GM18907 (cell line): ENCODE measurements at regions not wholly inside any gene's neighbourhood (a gene's known extent, or its start where the extent isn't known, plus 50 kb on each side); places are given as distances from the start of the nearest gene placed in this dataset.

Experiments
- ATAC-seq: cut with Tn5 transposase; IDR thresholded peaks from one replicate; pipeline ENCODE4 v1.9.1; 2021; ENCODE audit warnings: mild to moderate bottlenecking, moderate library complexity; ENCODE audit not compliant: unreplicated experiment

DNA sequence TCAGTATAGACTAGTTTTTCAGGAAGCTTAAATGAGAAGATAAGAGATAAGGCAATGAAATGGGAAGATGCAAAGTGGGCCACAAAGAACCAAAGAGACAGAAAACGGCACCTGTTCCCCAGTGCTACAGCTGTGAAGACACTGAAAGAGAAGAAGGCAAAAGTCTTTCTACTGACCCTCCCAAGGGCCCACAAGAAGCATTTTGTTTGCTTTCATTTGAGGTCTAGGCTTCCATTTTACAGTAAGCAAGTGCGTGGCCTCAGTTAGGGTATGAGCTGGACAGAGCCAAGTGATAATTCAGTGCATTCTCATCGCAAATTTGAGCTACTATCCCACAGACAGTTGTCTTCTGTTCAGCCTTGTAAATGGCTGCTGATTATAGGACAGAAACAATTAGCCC lies 53.4 kb upstream of the STK17B start:
- ATAC-seq, result no peak

DNA sequence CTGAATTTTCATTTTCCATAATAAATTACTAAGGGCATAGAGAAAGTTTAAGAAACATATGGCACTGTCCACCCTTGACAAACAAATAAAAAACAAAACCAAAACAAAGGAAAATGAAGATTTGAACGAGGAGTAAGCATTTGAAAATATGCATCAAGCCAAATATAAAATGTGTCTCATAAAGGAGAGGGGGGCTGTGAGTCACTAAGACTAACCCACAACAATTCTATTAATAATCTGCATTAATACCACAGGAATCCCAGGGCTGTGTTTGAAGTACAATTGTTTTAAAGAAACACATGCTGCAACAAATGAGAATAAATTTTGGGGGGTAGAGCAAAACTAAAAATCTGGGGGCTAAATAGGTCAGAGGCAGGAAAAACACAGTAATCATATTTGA lies 53.8 kb upstream of the STK17B start:
- ATAC-seq, result no peak

DNA sequence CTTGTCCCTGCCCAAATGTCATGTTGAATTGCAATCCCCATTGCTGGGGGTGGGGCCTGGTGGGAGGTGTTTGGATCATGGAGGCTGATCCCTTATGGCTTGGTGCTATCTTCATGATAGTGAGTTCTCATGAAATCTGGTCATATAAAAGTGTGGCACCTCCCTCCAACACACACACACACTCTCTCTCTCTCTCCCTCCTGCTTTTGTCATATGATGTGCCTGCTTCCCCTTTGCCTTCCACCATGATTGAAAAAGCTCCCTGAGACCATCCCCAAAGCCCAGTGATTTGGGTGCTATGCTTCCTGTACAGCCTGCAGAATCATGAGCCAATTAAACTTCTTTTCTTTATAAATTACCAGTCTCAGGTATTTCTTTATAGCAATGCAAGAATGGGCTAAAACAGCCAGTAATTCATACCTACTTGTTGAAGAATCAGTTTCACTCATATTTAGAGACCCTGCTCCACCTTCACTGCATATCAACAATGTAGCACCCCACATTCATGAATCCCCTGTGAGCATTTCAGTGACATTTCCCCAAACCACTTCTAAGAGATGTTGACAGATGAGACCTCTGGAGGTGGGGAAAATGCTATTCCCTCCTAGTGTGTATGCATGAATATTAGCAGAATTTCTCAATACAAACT lies 54.8 kb upstream of the STK17B start:
- no peak for ATAC-seq

DNA sequence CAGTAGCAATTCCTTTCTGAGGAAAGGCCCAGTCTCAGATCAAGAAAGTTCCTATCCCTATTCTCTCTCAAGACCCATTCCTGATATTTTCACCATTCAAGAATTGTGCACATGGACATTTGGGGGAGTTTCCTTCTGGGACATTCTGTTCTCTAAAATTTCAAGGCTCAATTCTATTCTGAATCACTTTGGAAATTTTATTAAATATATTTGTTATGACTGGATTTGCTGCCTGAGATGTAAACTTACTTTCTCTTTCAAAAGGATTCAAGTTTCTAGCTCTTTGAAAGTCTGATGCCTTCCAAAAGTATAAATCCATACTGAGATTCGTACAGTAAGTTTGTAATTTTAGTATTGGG lies 55.3 kb upstream of the STK17B start:
- no peak for ATAC-seq

DNA sequence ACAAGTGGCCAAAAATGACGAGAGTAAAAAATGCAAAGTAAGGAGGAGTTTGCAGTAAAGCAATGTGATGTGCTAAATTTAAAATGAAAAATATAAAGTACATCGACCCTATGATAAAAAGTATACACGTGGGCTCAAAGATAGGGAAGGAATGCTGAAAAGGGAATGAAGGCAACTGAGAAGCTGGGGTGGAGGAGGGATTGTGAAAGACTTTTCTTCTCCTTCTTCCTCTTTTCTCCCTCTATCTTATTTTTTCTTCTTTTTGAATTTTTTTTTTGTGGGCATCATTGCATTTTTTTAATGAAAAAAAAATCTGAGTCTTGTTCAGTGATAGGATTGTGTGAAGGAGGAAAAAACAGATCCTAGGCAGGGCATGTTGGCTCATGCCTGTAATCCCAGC lies 57.6 kb upstream of the STK17B start:
- no peak for ATAC-seq

DNA sequence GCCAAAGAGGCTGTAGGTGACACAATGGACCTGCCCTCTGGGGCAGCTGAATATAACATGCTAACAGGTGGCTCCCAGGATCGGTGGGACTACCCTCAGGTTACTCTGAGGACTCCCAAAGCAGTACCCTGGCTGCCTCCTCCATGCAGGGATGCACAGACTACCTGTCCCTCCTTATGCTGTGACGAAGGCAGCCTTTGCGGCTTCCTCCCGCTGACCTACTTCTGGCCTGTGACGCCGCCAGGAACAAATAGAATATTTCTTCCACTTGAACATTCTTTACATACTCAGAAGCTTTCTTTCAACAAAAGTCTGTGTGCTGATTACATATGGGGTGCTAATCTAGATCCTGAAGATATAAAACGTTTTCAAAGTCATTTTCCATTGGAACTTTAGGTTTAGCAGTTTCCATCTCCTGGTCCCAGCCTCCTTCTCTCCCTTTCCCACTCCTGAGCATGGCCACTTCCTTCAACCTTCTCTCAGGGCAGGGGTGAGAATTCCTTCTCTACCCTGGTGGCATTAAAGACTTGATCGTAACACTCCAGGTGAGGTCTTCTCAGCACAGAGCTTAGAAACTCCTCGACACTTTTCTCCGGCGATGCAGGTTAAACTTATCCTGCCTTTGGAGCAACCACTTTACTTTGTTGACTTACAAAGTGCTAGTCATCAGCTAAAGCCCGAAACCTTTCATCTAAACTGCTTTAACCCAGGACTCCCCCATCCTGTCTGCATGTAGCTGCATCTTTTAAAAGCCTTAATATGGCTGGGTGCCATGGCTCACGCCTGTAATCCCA lies 58.9 kb upstream of the STK17B start:
- ATAC-seq, result no peak

DNA sequence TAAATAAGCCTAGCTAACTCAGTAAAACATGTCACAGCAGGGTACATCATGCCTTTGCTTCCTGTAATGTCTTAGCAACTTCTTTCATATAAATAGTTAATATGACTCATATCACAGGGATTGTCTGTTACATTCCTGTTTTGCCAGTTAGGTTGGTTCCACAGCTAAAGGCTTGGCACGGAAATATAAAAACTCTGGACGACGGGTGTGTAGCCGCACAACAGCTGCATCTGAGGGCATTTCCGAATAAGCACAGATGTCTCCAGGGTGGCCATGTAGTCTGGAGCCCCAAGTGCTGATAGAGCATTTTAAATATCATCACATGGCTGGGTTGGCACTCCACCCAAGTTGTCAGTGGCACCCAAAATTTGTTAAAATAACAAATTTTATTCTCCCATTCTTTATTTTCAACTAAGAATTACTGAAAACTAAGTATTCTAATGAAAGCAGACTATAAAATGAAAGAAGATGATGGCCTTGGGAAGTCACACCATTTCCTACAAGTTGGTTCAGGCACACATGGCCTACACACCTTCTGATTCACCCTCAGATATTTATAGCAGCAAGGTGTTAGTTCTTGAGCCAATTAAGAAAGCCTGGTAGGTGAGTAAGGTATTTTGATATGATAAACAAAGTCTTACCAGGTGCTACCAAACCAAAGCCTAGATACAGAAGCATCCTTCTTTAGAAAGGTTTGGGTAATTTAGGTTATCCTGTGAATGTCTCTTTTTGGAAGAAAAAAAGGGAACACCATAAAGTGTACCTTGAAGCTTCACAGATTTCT lies 61.8 kb upstream of the STK17B start:
- peak; percentile 19 for ATAC-seq

DNA sequence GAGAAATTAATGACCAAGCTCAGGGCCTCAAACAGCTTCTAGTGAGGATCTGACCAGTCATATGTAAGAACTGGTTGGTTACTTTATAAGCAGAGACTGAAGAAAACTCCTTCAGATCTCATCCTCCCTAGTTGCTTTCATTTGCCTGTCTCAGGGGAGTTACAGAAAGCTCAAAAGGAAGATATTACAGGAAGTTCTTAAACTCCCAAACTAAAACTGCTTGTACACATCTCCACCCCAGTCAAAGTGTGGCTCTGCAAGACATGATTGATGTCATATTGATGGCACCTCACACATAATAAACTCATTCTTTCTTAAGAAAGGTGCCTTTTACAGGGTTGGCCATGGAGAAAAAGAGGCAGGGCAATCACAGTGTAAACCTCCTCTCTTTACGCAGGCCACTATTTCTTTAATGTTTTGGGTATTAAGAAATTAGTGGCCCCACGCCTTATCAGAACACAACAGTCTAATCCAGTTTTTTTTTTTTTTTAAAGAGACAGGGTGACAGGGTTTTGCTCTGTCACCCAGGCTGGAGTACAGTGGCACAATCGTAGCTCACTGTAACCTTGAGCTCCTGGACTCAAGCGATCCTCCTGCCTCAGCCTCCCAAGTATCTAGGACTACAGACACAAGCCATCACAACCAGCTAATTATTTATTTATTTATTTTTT lies 62.6 kb upstream of the STK17B start:
- peak; percentile 77 for ATAC-seq

DNA sequence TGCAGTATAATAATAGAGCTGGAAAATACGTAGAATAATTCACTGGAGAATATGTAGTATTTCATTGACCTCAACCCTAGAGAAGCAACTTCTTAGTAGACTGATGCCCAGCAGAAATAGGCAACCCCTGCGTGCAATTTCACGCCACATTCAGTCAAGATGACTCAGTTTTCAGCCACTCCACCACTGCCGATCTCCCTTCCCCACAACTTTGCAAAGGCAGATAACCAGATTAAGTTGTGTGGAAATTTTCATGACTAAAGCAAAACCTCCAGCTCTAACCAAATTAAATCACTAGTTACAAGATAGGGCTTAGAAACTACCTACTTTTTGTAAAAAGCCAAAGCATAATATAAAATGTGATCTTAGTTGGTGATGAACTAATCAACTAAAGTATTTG lies 63.3 kb upstream of the STK17B start:
- peak; percentile 49 for ATAC-seq

DNA sequence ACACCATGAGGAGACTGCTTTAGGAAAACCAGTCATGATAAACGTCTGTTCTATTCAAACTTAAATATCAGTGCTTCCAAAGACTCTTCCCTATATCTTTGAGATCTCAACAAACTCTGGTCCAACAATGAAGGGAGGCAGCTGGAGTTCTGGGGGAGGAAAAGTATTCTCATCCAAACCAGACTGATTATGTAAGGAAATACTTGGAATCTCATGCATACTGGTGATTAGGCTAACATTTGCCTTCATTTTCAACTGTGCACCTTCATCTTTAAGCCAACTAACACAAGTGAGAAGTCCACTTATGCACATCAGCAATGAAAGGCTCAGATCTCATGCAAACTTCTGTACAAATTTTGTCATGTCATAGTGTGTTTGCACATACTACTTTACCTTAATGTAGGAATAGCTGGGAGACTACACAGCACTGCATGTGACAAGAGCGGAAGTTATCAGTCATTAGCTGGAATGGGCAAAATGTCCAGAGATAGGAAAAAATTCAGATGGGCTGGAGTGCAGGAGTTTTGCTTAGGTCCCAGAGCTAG lies 67.5 kb upstream of the STK17B start:
- ATAC-seq, result no peak

DNA sequence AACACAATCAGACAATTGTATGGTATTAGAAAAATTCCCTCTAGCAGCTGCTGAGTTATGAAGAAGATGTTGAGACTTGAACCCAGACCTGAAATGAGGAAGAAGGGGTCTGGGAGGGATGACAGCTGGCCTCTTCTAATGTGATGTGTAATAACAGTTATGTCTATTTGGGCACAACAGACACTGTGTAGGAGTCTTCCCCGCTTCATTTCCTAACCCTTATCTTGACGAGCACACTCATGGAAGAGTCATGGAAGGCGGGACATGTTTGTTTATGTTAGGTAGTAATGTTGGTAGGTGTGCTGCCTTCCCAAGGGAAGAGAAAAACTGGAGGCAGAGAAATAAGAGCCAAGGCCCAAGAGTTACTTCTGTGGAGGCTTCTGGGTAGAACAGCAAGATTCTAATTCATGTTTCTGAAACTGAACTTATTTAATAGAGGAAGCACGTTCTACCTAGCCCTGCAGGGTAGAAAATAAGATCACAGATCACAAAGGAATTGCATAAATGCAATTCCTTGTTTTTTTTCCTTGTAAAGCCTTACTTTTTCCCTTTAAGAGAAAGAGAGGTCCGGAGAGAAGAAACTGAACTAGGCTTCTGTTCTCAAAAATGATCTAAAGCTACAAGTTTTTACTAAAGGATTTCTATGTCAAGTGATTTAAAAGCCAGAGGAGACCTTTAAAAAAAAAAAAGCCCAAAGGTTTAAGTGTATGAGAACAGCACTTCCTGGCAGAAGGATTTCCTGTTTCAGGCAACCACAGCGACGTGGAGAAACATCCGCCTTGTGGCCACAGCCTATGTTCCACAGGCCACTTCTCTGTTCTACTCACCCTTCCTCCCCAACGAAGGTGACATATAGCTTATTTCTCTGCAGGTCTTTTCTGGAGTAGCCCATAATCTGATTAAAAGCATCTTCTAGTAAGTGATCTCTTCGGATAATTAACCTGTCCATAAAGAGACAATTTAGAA lies 68.5 kb upstream of the STK17B start:
- peak; percentile 79 for ATAC-seq

DNA sequence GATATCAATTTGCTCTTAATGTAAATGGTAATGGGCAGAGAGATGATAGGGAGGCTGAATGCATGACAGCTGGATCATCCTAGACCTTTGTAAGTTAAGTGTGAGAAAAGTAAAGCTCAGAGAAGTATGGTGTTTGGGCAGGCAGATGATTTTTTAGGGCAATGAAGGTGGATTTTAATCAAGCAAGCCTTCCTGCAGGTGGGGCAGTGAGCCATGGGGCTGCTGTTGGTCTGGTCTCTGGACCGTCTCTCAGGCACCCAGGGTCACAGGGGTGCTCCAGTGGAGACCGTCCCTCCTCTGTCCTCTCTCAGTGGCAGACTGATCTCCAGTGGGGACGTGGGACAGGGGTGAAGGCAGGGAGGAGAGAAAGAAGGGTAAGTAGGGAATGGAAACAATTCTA lies 69.8 kb upstream of the STK17B start:
- no peak for ATAC-seq

DNA sequence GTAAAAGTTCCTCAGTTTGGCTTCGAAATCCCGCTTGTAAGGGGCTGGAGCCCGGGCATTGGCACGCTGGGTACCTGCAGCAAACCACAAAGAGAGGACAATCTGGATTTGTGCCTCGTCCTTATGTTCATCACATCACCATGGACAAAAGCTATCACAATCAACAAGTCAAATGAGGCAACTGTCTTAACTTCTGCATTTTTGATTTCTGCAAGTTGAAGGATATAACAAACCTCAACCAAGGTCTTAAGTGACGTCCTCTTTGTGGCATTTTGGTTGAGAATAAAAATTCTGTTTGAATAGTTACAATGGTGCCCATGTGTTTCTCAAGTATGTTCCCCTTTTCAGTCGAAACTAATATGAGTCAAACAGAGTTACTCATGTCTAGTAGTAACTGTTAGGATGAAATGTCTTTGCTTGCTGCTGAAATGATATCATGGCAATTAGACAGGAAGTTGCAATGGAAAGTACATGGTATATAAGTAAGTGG lies 70.8 kb upstream of the STK17B start:
- ATAC-seq, result peak; percentile 95

DNA sequence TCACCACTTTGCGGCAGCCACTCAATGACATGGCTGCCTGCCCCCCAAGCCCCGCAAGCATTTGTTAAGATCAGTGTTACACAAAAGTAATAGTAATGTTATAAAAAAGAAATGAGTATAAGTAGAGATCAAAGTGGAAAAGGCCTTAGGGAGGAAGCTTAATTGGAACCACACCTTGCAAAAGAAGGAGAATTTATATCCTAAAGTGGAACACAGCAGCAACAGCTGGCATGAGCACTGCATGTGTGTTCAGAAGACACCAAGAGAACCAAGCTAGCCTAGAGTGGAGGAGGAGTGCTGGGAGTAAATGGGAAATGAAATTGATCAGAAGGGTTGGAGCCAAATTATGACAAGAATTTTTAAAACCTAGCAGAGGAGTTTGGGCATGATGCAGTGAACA lies 73.1 kb upstream of the STK17B start:
- ATAC-seq, result no peak

DNA sequence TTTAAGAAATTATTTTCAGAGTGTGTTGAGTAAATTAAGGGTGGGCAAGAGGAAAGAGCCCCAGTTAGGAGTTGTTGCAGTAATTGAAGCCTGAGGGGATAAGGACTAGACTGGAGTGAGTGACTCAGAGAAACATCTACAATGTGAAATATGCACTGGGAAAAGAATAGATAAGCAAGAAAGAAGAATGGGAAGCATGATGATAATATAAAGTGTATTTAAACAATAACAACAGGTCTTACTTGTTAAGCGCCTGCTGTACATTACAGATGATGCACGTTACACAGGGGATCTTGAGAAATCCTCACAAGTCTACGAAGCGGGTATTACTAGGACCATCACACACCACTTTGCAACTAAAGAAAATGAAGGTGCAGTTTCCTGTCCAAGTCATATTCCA lies 73.6 kb upstream of the STK17B start:
- no peak for ATAC-seq

DNA sequence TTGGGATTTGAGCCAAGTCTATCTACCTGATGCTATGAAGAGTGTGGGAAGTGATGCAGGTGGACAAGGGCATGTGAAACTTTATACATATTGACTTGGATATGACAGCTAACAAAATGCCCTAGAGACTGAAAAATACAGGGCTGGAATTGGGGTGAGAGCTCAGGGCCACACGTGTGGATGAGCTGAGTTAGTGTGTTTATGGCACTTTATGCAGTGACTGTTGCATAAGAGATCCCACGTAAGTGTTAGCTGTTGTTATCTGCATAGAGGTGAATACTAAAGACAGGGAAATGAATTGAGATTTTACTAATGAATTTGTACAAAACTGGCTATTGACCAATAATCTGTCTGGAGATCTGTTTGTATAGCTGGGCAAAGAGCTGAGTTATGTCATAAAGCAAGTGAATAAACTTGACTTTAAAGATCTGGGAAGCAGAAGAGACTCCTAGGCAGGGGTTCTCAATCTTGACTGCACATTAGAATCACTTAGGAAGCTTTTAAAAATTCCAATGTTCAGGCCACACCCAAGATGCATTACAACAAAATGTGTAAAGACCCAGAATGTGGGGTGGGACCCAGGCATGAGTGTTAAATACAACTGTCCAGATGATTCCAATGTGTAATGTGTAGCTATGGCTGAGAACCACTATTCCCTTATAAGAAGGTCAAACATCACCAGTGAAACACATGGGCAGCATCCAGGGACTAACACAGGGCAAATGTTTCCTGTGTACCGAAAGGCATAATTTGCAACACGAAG lies 74.2 kb upstream of the STK17B start:
- no peak for ATAC-seq

DNA sequence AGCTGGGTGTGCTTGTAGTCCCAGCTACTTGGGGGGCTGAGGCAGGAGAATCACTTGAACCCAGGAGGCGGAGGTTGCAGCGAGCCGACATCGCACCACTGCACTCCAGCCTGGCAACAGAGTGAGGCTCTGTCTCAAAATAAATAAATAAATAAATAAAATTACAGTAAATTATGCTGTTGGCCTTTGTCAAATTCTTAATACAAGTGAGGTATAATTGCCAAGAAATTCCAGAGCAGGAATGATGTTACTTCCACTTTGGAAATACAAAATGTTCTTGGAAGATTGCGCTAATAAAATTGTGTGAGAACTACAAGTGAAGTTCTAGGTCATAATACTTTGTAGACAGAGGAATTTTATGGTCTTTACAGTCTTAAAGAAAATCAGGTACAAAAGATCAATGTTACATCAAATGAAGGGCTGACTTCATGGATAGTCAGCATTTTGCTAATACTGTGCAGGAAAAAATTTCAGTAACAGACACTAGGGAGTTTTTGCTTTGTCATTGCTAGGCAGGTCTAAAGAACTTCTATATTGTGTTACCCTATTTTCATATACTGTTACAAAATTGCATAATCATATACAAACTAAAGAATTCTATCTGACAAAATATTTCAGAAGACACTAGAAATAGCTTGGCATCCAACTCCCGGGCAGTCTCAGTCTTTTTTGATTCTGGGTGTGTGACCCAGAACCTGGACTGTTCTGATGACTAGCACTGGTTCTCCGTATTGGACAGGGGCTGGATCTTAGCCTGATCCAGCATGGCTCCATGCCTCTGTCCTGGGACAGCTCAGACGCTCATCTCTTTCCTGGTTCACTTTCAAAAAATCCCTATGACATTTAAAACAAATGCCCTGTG lies 76.0 kb upstream of the STK17B start:
- ATAC-seq, result no peak

DNA sequence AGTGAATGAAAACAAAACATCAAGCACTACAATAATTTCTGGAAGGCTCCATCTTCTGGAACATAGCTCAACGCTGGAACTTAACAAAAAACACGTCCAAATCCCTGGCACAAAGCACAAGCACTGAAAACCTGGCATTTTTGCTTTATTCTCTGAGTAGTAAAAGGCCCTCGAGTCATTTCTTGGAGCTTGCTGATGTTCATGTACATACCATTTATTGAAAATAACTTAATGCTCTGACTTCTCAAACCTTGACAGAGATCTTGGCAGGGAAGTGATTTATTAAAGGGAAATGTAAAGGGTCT lies 76.5 kb upstream of the STK17B start:
- no peak for ATAC-seq
